K562 (cell line): ENCODE measurements at regions not wholly inside any gene's neighbourhood (a gene's known extent, or its start where the extent isn't known, plus 50 kb on each side); places are given as distances from the start of the nearest gene placed in this dataset.

Experiments
- ATAC-seq: fragments of 200-7000 bp; cut with Tn5 transposase; 3 replicates; pipeline ENCODE4 v1.9.1; 2020; ENCODE audit warnings: moderate library complexity
- BruUV-seq: library from RNA; stranded (reverse); fragments of 400-500 nt; replicated peaks from 2 replicates; lab custom pipeline; 2021; lab: Mats Ljungman, UMichigan
- CTCF ChIA-PET: fragments of 300-600 bp; formaldehyde crosslinking; extraction: SDS; loops from one replicate; lab custom pipeline; 2021; ENCODE audit warnings: low intra/inter-chr PET ratio; lab: Yijun Ruan, JAX
- POLR2A ChIA-PET: fragments of 300-600, 350-650 bp; sonication (Branson Sonifier 250); formaldehyde crosslinking; extraction: SDS; loops from one replicate; lab custom pipeline; 2021; ENCODE audit warnings: antibody characterized with exemption, inconsistent platforms; lab: Yijun Ruan, JAX
- DNase-seq, 4 experiments: peaks; one replicate each; pipeline versions ENCODE4 v3.0.0 to v3.0.0-alpha.2; 2011 to 2018; ENCODE audit warnings: low spot score in 3 of 4, mixed read lengths in 3 of 4; ENCODE audit errors: extremely low read depth in 1 of 4
- FAIRE-seq: peaks from 2 replicates; lab custom pipeline; 2011; peaks lifted over from hg19 to GRCh38; lab: Jason Lieb, UNC
- H2AFZ ChIP-seq: 2 replicates; pipeline ENCODE4 v1.6.0; 2011; ENCODE audit warnings: low read depth, low read length, control low read depth, inconsistent platforms
- H3K27ac ChIP-seq: fragments of 200-600 bp; 3 replicates; pipeline ENCODE4 v1.8.0; 2011; ENCODE audit warnings: low read depth, mild to moderate bottlenecking, control low read depth, inconsistent platforms, low read length, moderate library complexity, mixed read lengths; ENCODE audit errors: extremely low read depth
- H3K27me3 ChIP-seq, 2 experiments: fragments of 300-600 bp in 1 of 2; 2 replicates in 1 of 2; 3 replicates in 1 of 2; pipeline versions ENCODE4 v1.6.0 to v1.8.0; 2011; ENCODE audit warnings: inconsistent platforms in 2 of 2, low read length in 2 of 2, mild to moderate bottlenecking in 1 of 2, mixed read lengths in 1 of 2, moderate library complexity in 1 of 2; ENCODE audit not compliant: control insufficient read depth in 2 of 2, insufficient read depth in 2 of 2
- H3K36me3 ChIP-seq: fragments of 300-600 bp; 3 replicates; pipeline ENCODE4 v1.8.0; 2011; ENCODE audit warnings: mild to moderate bottlenecking, low read length, inconsistent platforms; ENCODE audit not compliant: control insufficient read depth, insufficient read depth
- H3K4me1 ChIP-seq, 2 experiments: fragments of 200-600 bp in 1 of 2; replicated peaks in 1 of 2; 2 replicates in 1 of 2; 3 replicates in 1 of 2; pipeline versions ENCODE4 v1.5.1 to v1.8.0; 2011; ENCODE audit warnings: inconsistent platforms in 2 of 2, low read length in 2 of 2, mild to moderate bottlenecking in 1 of 2, mixed read lengths in 1 of 2, moderate library complexity in 1 of 2; ENCODE audit not compliant: control insufficient read depth in 2 of 2, insufficient read depth in 2 of 2
- H3K4me2 ChIP-seq: 2 replicates; pipeline ENCODE4 v1.6.1; 2011; ENCODE audit warnings: low read length, control low read depth, inconsistent platforms, mixed read lengths; ENCODE audit not compliant: insufficient read depth
- H3K4me3 ChIP-seq: fragments of 200-600 bp; sonication (generic), shearing (Covaris generic); 2 replicates; pipeline ENCODE4 v1.5.1; 2016; ENCODE audit warnings: control low read depth, inconsistent platforms
- H3K79me2 ChIP-seq: fragments of 200-600 bp; 3 replicates; pipeline ENCODE4 v1.8.0; 2011; ENCODE audit warnings: low read length, inconsistent platforms; ENCODE audit not compliant: control insufficient read depth, insufficient read depth
- H3K9ac ChIP-seq, 2 experiments: 2 replicates each; pipeline versions ENCODE4 v1.6.0 to v1.6.1; 2011; ENCODE audit warnings: low read depth in 2 of 2, low read length in 2 of 2, control low read depth in 1 of 2, inconsistent platforms in 1 of 2, mild to moderate bottlenecking in 1 of 2, mixed read lengths in 1 of 2; ENCODE audit not compliant: insufficient read depth in 1 of 2
- H3K9me1 ChIP-seq: one replicate; pipeline ENCODE4 v1.6.0; 2011; ENCODE audit warnings: inconsistent platforms, mild to moderate bottlenecking, low read length, moderate library complexity; ENCODE audit not compliant: control insufficient read depth, insufficient read depth
- H3K9me3 ChIP-seq: replicated peaks from 2 replicates; pipeline ENCODE4 v1.5.1; 2011; ENCODE audit warnings: low read depth, low read length, inconsistent platforms; ENCODE audit not compliant: control insufficient read depth, insufficient read depth
- H4K20me1 ChIP-seq: replicated peaks from 2 replicates; pipeline ENCODE4 v1.6.1; 2011; ENCODE audit warnings: low read length, inconsistent platforms, mixed read lengths; ENCODE audit not compliant: control insufficient read depth, insufficient read depth
- REST ChIP-seq, 2 experiments: fragments of 450-650 bp; formaldehyde crosslinking in 1 of 2; IDR thresholded peaks; 2 replicates each; pipeline versions ENCODE4 v1.4.0 to v1.6.1; 2014 to 2020; ENCODE audit warnings: mild to moderate bottlenecking in 2 of 2, borderline replicate concordance in 1 of 2, low read depth in 1 of 2
- TFAM ChIP-seq: fragments of 250-450 bp; sonication (Bioruptor Pico); conservative IDR thresholded peaks from 2 replicates; pipeline ENCODE4 v1.5.0; 2021; ENCODE audit warnings: mild to moderate bottlenecking, moderate library complexity
- WGBS: fragments of 100-300 bp; shearing (Covaris generic); methylation state at CpG from one replicate; pipeline ENCODE4 v1.1.6; 2016; ENCODE audit warnings: low coverage, mixed read lengths; ENCODE audit not compliant: insufficient coverage; ENCODE audit errors: missing lambda C conversion rate; 5-methylcytosine and 5-hydroxymethylcytosine counted together
- in situ Hi-C: fragments of 300-500 bp; cut with MboI; formaldehyde crosslinking; loops from 4 replicates; pipeline ENCODE4 v1.15.0; 2018; ENCODE audit warnings: inconsistent platforms, mixed read lengths
- intact Hi-C: fragments of 100-400 bp; cut with micrococcal nuclease; formaldehyde crosslinking; loops from 2 replicates; pipeline ENCODE4 v1.14.2; 2022

- ATAC-seq, result no peak
- Histone ChIP-seq H3K27me3 (peaks cover 0 to 10% of the 10 kb centered on the region in 2 experiments; a peak in 2 of 5 replicates), H2AFZ (no peak overlapping the region), H3K36me3 (no peaks in the 10 kb centered on the region), H3K9ac (no peak overlapping the region), H3K4me2 (no peak overlapping the region), H3K9me3 (no peaks in the 10 kb centered on the region), H4K20me1 (no peaks in the 10 kb centered on the region), H3K27ac (no peak overlapping the region), H3K9me1 (no peaks in the 10 kb centered on the region), H3K4me1 (no peaks in the 10 kb centered on the region), H3K4me3 (no peak overlapping the region), H3K79me2 (no peaks in the 10 kb centered on the region)
- TF ChIP-seq TFAM (CRISPR knock-in tag), result no peak
- peak; percentile 36; the same call in 1 of the 2 replicates for TF ChIP-seq REST (IDR thresholded peaks at IDR 0.05; ENCODE audit: borderline replicate concordance)
- no peak for TF ChIP-seq REST (CRISPR knock-in tag; IDR thresholded peaks at IDR 0.05; ENCODE audit: low read depth)
- intact Hi-C loops, result no loop called here
- POLR2A ChIA-PET, result interaction anchor here (1.2 kb wide), 1 partner anchor 14 kb away, joined by 4 read pairs; no protein-coding TSS in a partner anchor
- no peak for FAIRE-seq
- no TSS peak for BruUV-seq
- WGBS, result 0% methylated on average over 17 of the region's 17 CpGs
- in situ Hi-C loops, result no loop called here
- CTCF ChIA-PET, result no interaction called here
- no peak for DNase-seq
These were observed 120.5 kb upstream of the CCDC68 start for GRCh38 chr18:55079481-55080355.
